ENCODE measurements at regions not wholly inside any gene's neighbourhood (a gene's known extent, or its start where the extent isn't known, plus 50 kb on each side); places are given as distances from the start of the nearest gene placed in this dataset.

- no peaks in the 10 kb centered on the region for H3K36me3 ChIP-seq
- TF ChIP-seq CTCF (IDR thresholded peaks at IDR 0.05; ENCODE audit: low read depth, low read length): no peak
- no peak for DNase-seq (ENCODE audit: low read depth in 1 of 2, low spot score in 1 of 2)
- H3K27me3 ChIP-seq: no peaks in the 10 kb centered on the region
- no peak overlapping the region for H3K4me3 ChIP-seq
- no peaks in the 10 kb centered on the region for H3K9me3 ChIP-seq (ENCODE audit: low read depth)
- no peak overlapping the region for H3K27ac ChIP-seq
- H3K4me1 ChIP-seq (ENCODE audit: low read depth): peaks cover 3% of the 10 kb centered on the region
Measured at GRCh38 chr2:220332886-220333285, 705.5 kb downstream of the SLC4A3 start.

GRCh38 chr2:220334210-220334609 lies 706.8 kb downstream of the SLC4A3 start:
- peaks cover 3% of the 10 kb centered on the region for H3K4me1 ChIP-seq (ENCODE audit: low read depth)
- no peak overlapping the region for H3K4me3 ChIP-seq
- H3K36me3 ChIP-seq: no peaks in the 10 kb centered on the region
- DNase-seq (ENCODE audit: low read depth in 1 of 2, low spot score in 1 of 2): peak in 1 of 2 donors; percentile 12
- TF ChIP-seq CTCF (IDR thresholded peaks at IDR 0.05; ENCODE audit: low read depth, low read length): no peak
- H3K9me3 ChIP-seq (ENCODE audit: low read depth): no peaks in the 10 kb centered on the region
- no peak overlapping the region for H3K27ac ChIP-seq
- no peaks in the 10 kb centered on the region for H3K27me3 ChIP-seq

DNA sequence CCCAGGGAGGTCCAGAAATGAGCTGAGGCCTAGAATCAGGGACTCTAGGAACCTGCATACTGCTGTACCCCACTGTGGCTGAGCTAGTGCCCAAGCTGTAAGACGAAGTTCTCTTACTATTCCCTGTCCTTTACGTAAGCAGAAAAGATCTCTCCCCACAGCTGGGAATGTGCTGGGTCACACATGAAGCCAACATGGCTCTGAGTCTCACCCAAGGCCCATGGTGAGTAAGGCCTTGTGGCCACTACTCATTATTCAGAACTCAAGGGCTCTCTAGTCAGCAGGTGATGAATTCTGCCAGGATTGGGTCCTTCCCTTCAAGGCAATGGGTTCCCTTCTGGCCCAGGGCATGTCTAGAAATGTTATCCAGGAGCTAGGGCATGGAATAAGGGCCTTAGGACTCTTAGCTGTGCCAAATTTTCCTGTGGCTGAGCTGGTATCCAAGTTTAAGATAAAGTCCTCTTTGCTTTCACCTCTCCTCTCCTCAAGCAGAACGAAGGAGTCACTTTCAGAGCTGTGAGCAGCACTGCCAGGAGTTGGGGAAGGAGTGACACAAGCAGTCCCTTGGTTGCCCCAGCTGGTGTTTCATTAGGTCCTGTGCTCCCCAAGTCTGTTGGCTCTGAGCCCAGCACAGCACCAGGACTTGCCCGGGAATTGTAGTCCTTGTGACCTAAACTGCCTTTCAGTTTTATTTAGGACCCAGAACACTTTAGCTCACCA lies 707.6 kb downstream of the SLC4A3 start:
- Histone ChIP-seq H3K9me3 (ENCODE audit: low read depth) (no peaks in the 10 kb centered on the region), H3K4me1 (ENCODE audit: low read depth) (peaks cover 3% of the 10 kb centered on the region), H3K4me3 (no peak overlapping the region), H3K36me3 (no peaks in the 10 kb centered on the region), H3K27me3 (no peaks in the 10 kb centered on the region), H3K27ac (no peak overlapping the region)
- TF ChIP-seq CTCF (IDR thresholded peaks at IDR 0.05; ENCODE audit: low read depth, low read length): no peak
- peak in 1 of 2 donors; percentile 7 for DNase-seq (ENCODE audit: low read depth in 1 of 2, low spot score in 1 of 2)

DNA sequence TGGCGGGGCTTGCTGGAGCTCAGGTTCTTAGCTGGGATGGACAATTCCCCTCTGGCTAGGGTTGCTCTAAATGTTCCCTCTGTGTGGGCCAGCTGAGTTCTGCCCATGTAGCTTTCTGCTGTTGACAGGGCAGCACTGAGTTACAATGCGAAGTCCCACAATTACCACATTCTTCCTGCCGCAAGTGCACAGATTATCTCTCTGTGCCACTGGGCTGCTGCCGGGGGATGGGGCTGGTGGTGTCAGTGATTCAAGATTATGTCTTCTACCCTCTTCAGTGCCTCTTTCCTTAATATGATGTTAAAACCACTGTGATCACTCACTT lies 708.1 kb downstream of the SLC4A3 start:
- H3K4me1 ChIP-seq (ENCODE audit: low read depth): peaks cover 3% of the 10 kb centered on the region
- TF ChIP-seq CTCF (IDR thresholded peaks at IDR 0.05; ENCODE audit: low read depth, low read length): no peak
- no peaks in the 10 kb centered on the region for H3K27me3 ChIP-seq
- no peak overlapping the region for H3K27ac ChIP-seq
- DNase-seq (ENCODE audit: low read depth in 1 of 2, low spot score in 1 of 2): peak; percentile 18 to 35
- H3K36me3 ChIP-seq: no peaks in the 10 kb centered on the region
- H3K9me3 ChIP-seq (ENCODE audit: low read depth): no peaks in the 10 kb centered on the region
- no peak overlapping the region for H3K4me3 ChIP-seq

GRCh38 chr2:220336771-220337170 lies 709.3 kb downstream of the SLC4A3 start:
- peak; percentile 18 to 34 for DNase-seq (ENCODE audit: low read depth in 1 of 2, low spot score in 1 of 2)
- Histone ChIP-seq H3K4me1 (ENCODE audit: low read depth) (peaks cover 3% of the 10 kb centered on the region), H3K27ac (no peak overlapping the region), H3K4me3 (no peak overlapping the region), H3K36me3 (no peaks in the 10 kb centered on the region), H3K9me3 (ENCODE audit: low read depth) (no peaks in the 10 kb centered on the region), H3K27me3 (no peaks in the 10 kb centered on the region)
- no peak for TF ChIP-seq CTCF (IDR thresholded peaks at IDR 0.05; ENCODE audit: low read depth, low read length)

Data from cardiac muscle cell (in vitro differentiated cells and primary cell).